ENCODE measurements at regions not wholly inside any gene's neighbourhood (a gene's known extent, or its start where the extent isn't known, plus 50 kb on each side); places are given as distances from the start of the nearest gene placed in this dataset.

GRCh38 chr5:136466041-136466415, 100.7 kb upstream of the TRPC7 start:
- no peak for DNase-seq (ENCODE audit: low read depth, low spot score)
- H3K4me3 Mint-ChIP-seq = no peak overlapping the region
- H3K4me1 Mint-ChIP-seq = no peaks in the 10 kb centered on the region
- no peaks in the 10 kb centered on the region for H3K36me3 Mint-ChIP-seq (ENCODE audit: low read depth)
- no peaks in the 10 kb centered on the region for H3K9me3 Mint-ChIP-seq
- H3K27me3 Mint-ChIP-seq (ENCODE audit: low read depth) = no peaks in the 10 kb centered on the region
- H3K27ac Mint-ChIP-seq (ENCODE audit: unreplicated experiment) = no peak overlapping the region
- TF ChIP-seq, protein P1, sequence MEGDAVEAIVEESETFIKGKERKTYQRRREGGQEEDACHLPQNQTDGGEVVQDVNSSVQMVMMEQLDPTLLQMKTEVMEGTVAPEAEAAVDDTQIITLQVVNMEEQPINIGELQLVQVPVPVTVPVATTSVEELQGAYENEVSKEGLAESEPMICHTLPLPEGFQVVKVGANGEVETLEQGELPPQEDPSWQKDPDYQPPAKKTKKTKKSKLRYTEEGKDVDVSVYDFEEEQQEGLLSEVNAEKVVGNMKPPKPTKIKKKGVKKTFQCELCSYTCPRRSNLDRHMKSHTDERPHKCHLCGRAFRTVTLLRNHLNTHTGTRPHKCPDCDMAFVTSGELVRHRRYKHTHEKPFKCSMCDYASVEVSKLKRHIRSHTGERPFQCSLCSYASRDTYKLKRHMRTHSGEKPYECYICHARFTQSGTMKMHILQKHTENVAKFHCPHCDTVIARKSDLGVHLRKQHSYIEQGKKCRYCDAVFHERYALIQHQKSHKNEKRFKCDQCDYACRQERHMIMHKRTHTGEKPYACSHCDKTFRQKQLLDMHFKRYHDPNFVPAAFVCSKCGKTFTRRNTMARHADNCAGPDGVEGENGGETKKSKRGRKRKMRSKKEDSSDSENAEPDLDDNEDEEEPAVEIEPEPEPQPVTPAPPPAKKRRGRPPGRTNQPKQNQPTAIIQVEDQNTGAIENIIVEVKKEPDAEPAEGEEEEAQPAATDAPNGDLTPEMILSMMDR (conservative IDR thresholded peaks at IDR 0.05) = no peak

DNA sequence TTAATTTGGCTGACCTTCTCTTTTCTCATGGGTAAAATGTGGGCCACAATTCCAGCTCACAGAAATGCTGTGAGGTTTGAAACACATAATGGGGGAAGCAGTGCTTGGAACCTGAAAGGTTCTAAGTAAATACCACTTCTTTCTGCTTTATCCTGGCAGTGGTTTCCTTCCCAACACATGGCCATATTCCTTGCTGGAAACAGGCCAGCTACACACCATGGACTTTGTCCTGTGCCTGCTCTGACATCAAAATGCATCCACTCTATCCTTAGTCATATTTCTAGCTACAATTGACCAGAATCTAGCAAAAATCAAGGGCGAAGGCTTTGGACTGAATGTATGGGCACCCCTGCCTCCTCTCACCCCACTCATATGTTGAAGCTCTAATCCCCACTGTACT, 93.1 kb upstream of the TRPC7 start:
- DNase-seq (ENCODE audit: low read depth, low spot score) = no peak
- H3K27ac Mint-ChIP-seq (ENCODE audit: unreplicated experiment) = no peak overlapping the region
- H3K4me3 Mint-ChIP-seq = no peak overlapping the region
- H3K4me1 Mint-ChIP-seq = no peaks in the 10 kb centered on the region
- no peaks in the 10 kb centered on the region for H3K9me3 Mint-ChIP-seq
- TF ChIP-seq, protein P1 (conservative IDR thresholded peaks at IDR 0.05) = no peak
- H3K27me3 Mint-ChIP-seq (ENCODE audit: low read depth) = peaks cover 3% of the 10 kb centered on the region
- H3K36me3 Mint-ChIP-seq (ENCODE audit: low read depth) = no peaks in the 10 kb centered on the region

GRCh38 chr5:136457390-136458013, 92.2 kb upstream of the TRPC7 start:
- no peak overlapping the region for H3K4me3 Mint-ChIP-seq
- no peaks in the 10 kb centered on the region for H3K36me3 Mint-ChIP-seq (ENCODE audit: low read depth)
- no peaks in the 10 kb centered on the region for H3K4me1 Mint-ChIP-seq
- no peak for DNase-seq (ENCODE audit: low read depth, low spot score)
- peaks cover 10% of the 10 kb centered on the region for H3K27me3 Mint-ChIP-seq (ENCODE audit: low read depth)
- H3K27ac Mint-ChIP-seq (ENCODE audit: unreplicated experiment) = no peak overlapping the region
- TF ChIP-seq, protein P1 (conservative IDR thresholded peaks at IDR 0.05) = no peak
- H3K9me3 Mint-ChIP-seq = no peaks in the 10 kb centered on the region

DNA sequence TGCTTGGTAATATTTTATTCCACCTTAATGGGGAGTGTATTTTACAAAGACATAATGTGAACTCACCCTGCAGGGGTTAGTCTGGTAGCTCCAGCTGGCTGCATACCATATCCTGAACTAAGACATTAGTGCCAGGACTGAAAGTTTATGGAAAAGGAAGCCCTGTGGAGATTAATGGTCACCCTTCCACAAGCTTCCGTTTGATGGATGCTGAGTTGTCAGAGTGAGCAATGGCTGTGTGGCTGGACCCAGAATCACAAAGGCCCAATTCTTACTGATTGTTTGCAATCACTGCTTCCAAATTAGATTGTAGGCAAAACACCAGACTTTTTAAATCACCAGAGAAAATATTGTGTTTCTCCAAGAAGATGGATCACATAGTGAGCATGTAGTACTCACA, 90.1 kb upstream of the TRPC7 start:
- no peak for DNase-seq (ENCODE audit: low read depth, low spot score)
- H3K27ac Mint-ChIP-seq (ENCODE audit: unreplicated experiment) = no peak overlapping the region
- peaks cover 11% of the 10 kb centered on the region for H3K27me3 Mint-ChIP-seq (ENCODE audit: low read depth)
- TF ChIP-seq, protein P1 (conservative IDR thresholded peaks at IDR 0.05) = no peak
- H3K4me3 Mint-ChIP-seq = no peak overlapping the region
- H3K9me3 Mint-ChIP-seq = peaks cover 6% of the 10 kb centered on the region
- H3K36me3 Mint-ChIP-seq (ENCODE audit: low read depth) = no peaks in the 10 kb centered on the region
- no peaks in the 10 kb centered on the region for H3K4me1 Mint-ChIP-seq

DNA sequence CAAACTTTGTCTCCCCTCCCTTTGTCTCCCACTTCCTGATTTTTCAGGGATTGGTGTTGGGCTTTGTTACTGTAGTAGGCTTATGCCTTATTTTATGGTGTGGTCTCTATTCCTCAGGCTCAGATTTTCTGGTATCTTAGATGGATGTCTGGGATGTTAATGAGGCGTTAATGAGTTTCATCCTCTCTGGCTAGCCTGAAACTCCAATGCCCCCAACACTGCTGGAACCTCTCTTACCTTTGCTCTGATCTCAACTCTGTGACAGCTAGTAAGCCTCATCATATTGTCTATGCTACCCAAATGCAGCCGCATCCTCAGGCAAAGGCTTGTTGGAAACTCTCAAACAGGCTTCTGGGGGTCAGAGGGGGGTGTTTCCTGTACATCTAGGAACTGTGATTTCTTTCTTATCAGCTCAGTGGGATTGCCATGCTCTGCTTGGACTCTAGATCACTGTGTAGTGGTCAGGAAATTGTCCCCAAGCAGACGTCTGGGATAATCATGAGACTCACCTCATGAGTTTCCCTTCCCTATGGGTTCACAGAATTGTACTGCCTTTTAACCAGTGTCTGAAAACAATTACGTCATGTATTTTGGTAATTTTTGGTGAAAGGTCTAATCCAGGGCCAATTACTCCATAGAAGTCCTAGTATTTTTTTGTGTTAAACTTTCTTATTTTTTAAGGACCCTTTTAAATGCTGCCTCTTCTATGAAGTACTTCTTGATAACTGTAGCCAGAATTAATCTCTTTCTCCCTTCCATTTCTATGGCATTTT, 88.8 kb upstream of the TRPC7 start:
- H3K27ac Mint-ChIP-seq (ENCODE audit: unreplicated experiment) = no peak overlapping the region
- H3K36me3 Mint-ChIP-seq (ENCODE audit: low read depth) = no peaks in the 10 kb centered on the region
- peaks cover 9% of the 10 kb centered on the region for H3K9me3 Mint-ChIP-seq
- no peaks in the 10 kb centered on the region for H3K4me1 Mint-ChIP-seq
- no peak overlapping the region for H3K4me3 Mint-ChIP-seq
- no peak for DNase-seq (ENCODE audit: low read depth, low spot score)
- TF ChIP-seq, protein P1 (conservative IDR thresholded peaks at IDR 0.05) = no peak
- H3K27me3 Mint-ChIP-seq (ENCODE audit: low read depth) = peaks cover 18% of the 10 kb centered on the region

Measured in neural crest cell (in vitro differentiated cells).